Neural progenitor cell (in vitro differentiated cells): ENCODE measurements at regions not wholly inside any gene's neighbourhood (a gene's known extent, or its start where the extent isn't known, plus 50 kb on each side); places are given as distances from the start of the nearest gene placed in this dataset.

Experiments
- DNase-seq: peaks from one replicate; pipeline ENCODE4 v3.0.0-alpha.2; 2016; ENCODE audit warnings: low spot score
- H2AFZ ChIP-seq: fragments of 200-600 bp; sonication (generic); replicated peaks from 2 replicates; pipeline ENCODE4 v1.6.1; 2016; ENCODE audit warnings: antibody characterized with exemption
- H3F3A ChIP-seq: fragments of 200-600 bp; sonication (generic); 2 replicates; pipeline ENCODE4 v1.6.1; 2016; ENCODE audit warnings: antibody characterized with exemption, low read depth
- H3K27ac ChIP-seq: fragments of 200-600 bp; sonication (generic); 2 replicates; pipeline ENCODE4 v1.5.1; 2016; ENCODE audit warnings: mild to moderate bottlenecking
- H3K27me3 ChIP-seq: fragments of 200-600 bp; sonication (generic); 2 replicates; pipeline ENCODE4 v1.6.1; 2016; ENCODE audit warnings: mild to moderate bottlenecking, moderate library complexity
- H3K36me3 ChIP-seq: fragments of 200-600 bp; sonication (generic); 2 replicates; pipeline ENCODE4 v1.5.1; 2016
- H3K4me1 ChIP-seq: fragments of 200-600 bp; sonication (generic); 2 replicates; pipeline ENCODE4 v1.6.1; 2016; ENCODE audit warnings: mixed run types
- H3K4me2 ChIP-seq: fragments of 200-600 bp; sonication (generic); 2 replicates; pipeline ENCODE4 v1.6.1; 2016
- H3K4me3 ChIP-seq: fragments of 200-600 bp; sonication (generic); 2 replicates; pipeline ENCODE4 v1.5.1; 2016
- H3K79me2 ChIP-seq: fragments of 200-600 bp; sonication (generic); 2 replicates; pipeline ENCODE4 v1.6.1; 2016; ENCODE audit warnings: low read depth
- H3K9ac ChIP-seq: fragments of 200-600 bp; sonication (generic); 2 replicates; pipeline ENCODE4 v1.6.1; 2016
- H3K9me3 ChIP-seq: fragments of 200-600 bp; sonication (generic); 2 replicates; pipeline ENCODE4 v1.5.1; 2016; ENCODE audit warnings: low read depth
- H4K20me1 ChIP-seq: fragments of 200-600 bp; sonication (generic); 2 replicates; pipeline ENCODE4 v1.6.1; 2016; ENCODE audit warnings: low read depth
- H3K27ac Mint-ChIP-seq: 3 replicates; pipeline ENCODE4 v1.8.0; 2021; ENCODE audit warnings: mixed read lengths
- H3K27me3 Mint-ChIP-seq: 2 replicates; pipeline ENCODE4 v1.8.0; 2022; ENCODE audit warnings: low read depth, mild to moderate bottlenecking, inconsistent platforms, moderate library complexity, mixed read lengths; ENCODE audit not compliant: insufficient read depth
- H3K36me3 Mint-ChIP-seq: 3 replicates; pipeline ENCODE4 v1.8.0; 2021; ENCODE audit warnings: mixed read lengths
- H3K4me1 Mint-ChIP-seq: 3 replicates; pipeline ENCODE4 v1.8.0; 2021; ENCODE audit warnings: mixed read lengths
- H3K4me3 Mint-ChIP-seq: 3 replicates; pipeline ENCODE4 v1.8.0; 2021; ENCODE audit warnings: mild to moderate bottlenecking, moderate library complexity, mixed read lengths
- H3K9me3 Mint-ChIP-seq: 3 replicates; pipeline ENCODE4 v1.8.0; 2020; ENCODE audit warnings: mixed read lengths
- EZH2 ChIP-seq: fragments of 200-600 bp; sonication (generic); IDR thresholded peaks from 2 replicates; pipeline ENCODE4 v1.6.1; 2017; ENCODE audit warnings: antibody characterized with exemption, mild to moderate bottlenecking, moderate library complexity
- EZH2phosphoT487 ChIP-seq: fragments of 200-600 bp; sonication (generic); IDR thresholded peaks from 2 replicates; pipeline ENCODE4 v1.6.1; 2017; ENCODE audit warnings: antibody characterized with exemption
- TF ChIP-seq, protein P1 (sequence below): fragments of 200-600 bp; sonication (generic); IDR thresholded peaks from 2 replicates; pipeline ENCODE4 v1.5.1; 2017; ENCODE audit warnings: antibody characterized with exemption, mild to moderate bottlenecking

DNA sequence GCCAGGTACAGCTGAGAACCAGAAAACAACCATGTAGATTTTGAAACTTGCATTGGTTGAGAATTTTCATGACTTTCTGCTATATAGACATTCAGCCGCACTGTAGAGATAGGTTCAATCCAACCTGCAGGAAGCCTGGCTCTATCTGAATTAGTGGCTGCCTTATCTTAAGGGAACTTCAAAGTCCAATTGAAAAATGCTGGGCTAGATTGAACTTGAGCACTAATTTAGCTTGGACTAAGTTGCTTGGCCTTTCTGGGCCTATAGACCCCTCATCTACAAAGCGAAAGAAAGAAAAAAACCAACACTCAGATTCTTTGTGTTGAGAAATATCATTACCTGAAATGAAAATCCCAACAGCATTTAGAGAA is 332.4 kb downstream of the NUAK1 start:
- peaks cover 4% of the 10 kb centered on the region for H3K4me1 Mint-ChIP-seq
- H3K4me3 Mint-ChIP-seq, result no peak overlapping the region

DNA sequence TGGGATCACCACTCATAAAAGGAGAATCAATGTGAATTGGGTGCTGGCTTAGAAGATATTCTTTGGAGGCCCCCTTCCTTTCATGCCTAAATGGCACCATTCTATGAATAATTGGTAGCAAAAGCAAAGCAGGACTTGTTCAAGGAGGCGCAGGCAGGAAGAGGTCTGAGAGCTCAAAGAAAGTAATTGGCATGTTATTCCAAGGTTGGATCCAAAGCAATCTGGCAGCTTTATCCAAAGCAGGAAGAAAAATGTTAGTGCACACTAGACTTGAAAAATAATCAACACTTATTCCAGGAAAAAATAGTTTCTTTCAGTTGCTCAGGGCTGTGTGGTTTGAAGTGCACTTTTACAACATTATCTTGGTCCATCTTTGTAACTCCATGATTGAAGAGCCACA is 326.4 kb downstream of the NUAK1 start:
- no peaks in the 10 kb centered on the region for H3K27me3 Mint-ChIP-seq

More for the DNA sequence above, 332.4 kb downstream of the NUAK1 start:
- Mint-ChIP-seq H3K36me3 (no peaks in the 10 kb centered on the region), H3K27ac (no peak overlapping the region), H3K9me3 (peaks cover 7% of the 10 kb centered on the region), H3K27me3 (peaks cover 3% of the 10 kb centered on the region)
- Histone ChIP-seq H3K36me3 (no peaks in the 10 kb centered on the region), H3K9ac (no peak overlapping the region), H3K27me3 (no peaks in the 10 kb centered on the region), H3K4me3 (no peak overlapping the region), H2AFZ (no peak overlapping the region), H3K27ac (no peak overlapping the region), H3F3A (no peaks in the 10 kb centered on the region), H3K79me2 (no peaks in the 10 kb centered on the region), H3K4me2 (no peak overlapping the region), H3K4me1 (no peaks in the 10 kb centered on the region), H4K20me1 (no peaks in the 10 kb centered on the region), H3K9me3 (no peaks in the 10 kb centered on the region)
- TF ChIP-seq EZH2phosphoT487 (no peak), EZH2 (no peak)
- TF ChIP-seq, protein P1, sequence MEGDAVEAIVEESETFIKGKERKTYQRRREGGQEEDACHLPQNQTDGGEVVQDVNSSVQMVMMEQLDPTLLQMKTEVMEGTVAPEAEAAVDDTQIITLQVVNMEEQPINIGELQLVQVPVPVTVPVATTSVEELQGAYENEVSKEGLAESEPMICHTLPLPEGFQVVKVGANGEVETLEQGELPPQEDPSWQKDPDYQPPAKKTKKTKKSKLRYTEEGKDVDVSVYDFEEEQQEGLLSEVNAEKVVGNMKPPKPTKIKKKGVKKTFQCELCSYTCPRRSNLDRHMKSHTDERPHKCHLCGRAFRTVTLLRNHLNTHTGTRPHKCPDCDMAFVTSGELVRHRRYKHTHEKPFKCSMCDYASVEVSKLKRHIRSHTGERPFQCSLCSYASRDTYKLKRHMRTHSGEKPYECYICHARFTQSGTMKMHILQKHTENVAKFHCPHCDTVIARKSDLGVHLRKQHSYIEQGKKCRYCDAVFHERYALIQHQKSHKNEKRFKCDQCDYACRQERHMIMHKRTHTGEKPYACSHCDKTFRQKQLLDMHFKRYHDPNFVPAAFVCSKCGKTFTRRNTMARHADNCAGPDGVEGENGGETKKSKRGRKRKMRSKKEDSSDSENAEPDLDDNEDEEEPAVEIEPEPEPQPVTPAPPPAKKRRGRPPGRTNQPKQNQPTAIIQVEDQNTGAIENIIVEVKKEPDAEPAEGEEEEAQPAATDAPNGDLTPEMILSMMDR, result no peak
- DNase-seq, result no peak

DNA sequence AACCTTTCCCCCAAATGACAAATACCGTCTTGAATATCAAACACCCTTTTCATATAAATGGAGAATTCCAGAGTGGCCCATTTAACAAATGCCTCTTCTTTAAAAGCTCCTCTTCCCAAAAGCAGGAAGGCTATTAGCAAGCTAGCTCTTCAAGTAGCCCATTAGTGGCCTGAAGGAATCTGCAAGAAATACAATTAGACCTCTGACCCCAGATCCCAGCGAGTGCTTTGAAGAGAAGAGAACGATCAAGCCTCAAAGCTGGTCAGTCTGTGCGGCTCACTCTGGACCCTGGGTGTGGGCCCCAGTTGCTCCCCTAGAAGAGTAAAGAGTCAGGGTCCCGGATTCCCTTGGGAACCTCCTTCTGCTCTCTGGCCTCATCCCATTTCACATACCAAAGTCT is 325.6 kb downstream of the NUAK1 start:
- Mint-ChIP-seq H3K4me1 (peaks cover 28% of the 10 kb centered on the region), H3K36me3 (no peaks in the 10 kb centered on the region), H3K27me3 (no peaks in the 10 kb centered on the region), H3K9me3 (peaks cover 7% of the 10 kb centered on the region), H3K27ac (no peak overlapping the region), H3K4me3 (no peak overlapping the region)
- H4K20me1 ChIP-seq, result no peaks in the 10 kb centered on the region
- no peak overlapping the region for H3K9ac ChIP-seq
- H3K36me3 ChIP-seq, result no peaks in the 10 kb centered on the region
- H3K9me3 ChIP-seq, result no peaks in the 10 kb centered on the region
- H2AFZ ChIP-seq, result no peak overlapping the region
- no peaks in the 10 kb centered on the region for H3K27me3 ChIP-seq
- DNase-seq, result peak; percentile 62
- peaks cover 24% of the 10 kb centered on the region for H3F3A ChIP-seq
- TF ChIP-seq, protein P1, result no peak
- TF ChIP-seq EZH2phosphoT487 (no peak), EZH2 (no peak)
- no peak overlapping the region for H3K4me3 ChIP-seq
- H3K79me2 ChIP-seq, result no peaks in the 10 kb centered on the region
- peak overlapping the region; percentile 16 for H3K4me2 ChIP-seq
- H3K27ac ChIP-seq, result peak overlapping the region; percentile 64
- H3K4me1 ChIP-seq, result peaks cover 27% of the 10 kb centered on the region

More for the DNA sequence above, 326.4 kb downstream of the NUAK1 start:
- no peak for DNase-seq
- H3K4me2 ChIP-seq, result no peak overlapping the region
- Mint-ChIP-seq H3K4me3 (no peak overlapping the region), H3K4me1 (peaks cover 28% of the 10 kb centered on the region), H3K36me3 (no peaks in the 10 kb centered on the region), H3K9me3 (peaks cover 7% of the 10 kb centered on the region), H3K27ac (no peak overlapping the region)
- peaks cover 24% of the 10 kb centered on the region for H3F3A ChIP-seq
- H3K4me1 ChIP-seq, result peaks cover 27% of the 10 kb centered on the region
- no peaks in the 10 kb centered on the region for H3K9me3 ChIP-seq
- no peak overlapping the region for H2AFZ ChIP-seq
- no peak overlapping the region for H3K9ac ChIP-seq
- no peaks in the 10 kb centered on the region for H3K79me2 ChIP-seq
- TF ChIP-seq EZH2 (no peak), EZH2phosphoT487 (no peak)
- TF ChIP-seq, protein P1, result no peak
- no peaks in the 10 kb centered on the region for H3K36me3 ChIP-seq
- no peaks in the 10 kb centered on the region for H4K20me1 ChIP-seq
- H3K27me3 ChIP-seq, result no peaks in the 10 kb centered on the region
- H3K4me3 ChIP-seq, result no peak overlapping the region
- H3K27ac ChIP-seq, result no peak overlapping the region

GRCh38 chr12:105814283-105814682 is 324.5 kb downstream of the NUAK1 start:
- peaks cover 2% of the 10 kb centered on the region for H3K27me3 Mint-ChIP-seq
- H3K27ac ChIP-seq, result peak overlapping the region; percentile 78

More at GRCh38 chr12:105814283-105814682, 324.5 kb downstream of the NUAK1 start:
- Mint-ChIP-seq H3K9me3 (peaks cover 7% of the 10 kb centered on the region), H3K4me3 (no peak overlapping the region), H3K4me1 (peaks cover 28% of the 10 kb centered on the region), H3K36me3 (no peaks in the 10 kb centered on the region), H3K27ac (no peak overlapping the region)
- Histone ChIP-seq H2AFZ (no peak overlapping the region), H4K20me1 (no peaks in the 10 kb centered on the region), H3K27me3 (no peaks in the 10 kb centered on the region), H3K79me2 (no peaks in the 10 kb centered on the region), H3K4me2 (peak overlapping the region; percentile 21), H3K4me3 (no peak overlapping the region), H3K4me1 (peaks cover 27% of the 10 kb centered on the region), H3K9me3 (no peaks in the 10 kb centered on the region), H3F3A (peaks cover 24% of the 10 kb centered on the region), H3K9ac (no peak overlapping the region), H3K36me3 (no peaks in the 10 kb centered on the region)
- TF ChIP-seq EZH2phosphoT487 (no peak), EZH2 (no peak)
- TF ChIP-seq, protein P1, result no peak
- peak; percentile 66 for DNase-seq
